HL-60 (cell line): ENCODE measurements at regions not wholly inside any gene's neighbourhood (a gene's known extent, or its start where the extent isn't known, plus 50 kb on each side); places are given as distances from the start of the nearest gene placed in this dataset.

Experiments
- DNase-seq, 2 experiments: peaks; one replicate each; pipeline ENCODE4 v3.0.0-alpha.2; 2010 to 2020; ENCODE audit warnings: low read depth in 1 of 2, low spot score in 1 of 2
- H3K27ac ChIP-seq: fragments of 250-450 bp; sonication (Bioruptor Pico); replicated peaks from 2 replicates; pipeline ENCODE4 v1.5.1; 2020; ENCODE audit warnings: mild to moderate bottlenecking, moderate library complexity
- H3K27me3 ChIP-seq: fragments of 250-450 bp; sonication (Bioruptor Pico); 2 replicates; pipeline ENCODE4 v1.5.1; 2021; ENCODE audit warnings: mild to moderate bottlenecking, moderate library complexity; ENCODE audit not compliant: insufficient read depth, poor library complexity, severe bottlenecking
- H3K4me3 ChIP-seq: replicated peaks from 2 replicates; pipeline ENCODE4 v1.5.1; 2011; ENCODE audit warnings: mild to moderate bottlenecking, control low read depth, low read length; ENCODE audit not compliant: insufficient read depth
- GABPA ChIP-seq: IDR thresholded peaks from 2 replicates; pipeline ENCODE4 v1.6.1; 2012; ENCODE audit warnings: low read depth
- POLR2AphosphoS5 ChIP-seq: IDR thresholded peaks from 2 replicates; pipeline ENCODE4 v1.6.1; 2012; ENCODE audit warnings: low read depth
- REST ChIP-seq: IDR thresholded peaks from 2 replicates; pipeline ENCODE4 v1.6.1; 2012; ENCODE audit warnings: low read depth; ENCODE audit not compliant: insufficient replicate concordance
- SPI1 ChIP-seq: IDR thresholded peaks from 2 replicates; pipeline ENCODE4 v1.6.1; 2012; ENCODE audit warnings: low read depth, mild to moderate bottlenecking, borderline replicate concordance
- TF ChIP-seq, protein P1 (sequence below): IDR thresholded peaks from one replicate; pipeline ENCODE4 v1.5.1; 2011; ENCODE audit warnings: low read length, control low read depth, inconsistent platforms; ENCODE audit not compliant: insufficient read depth

DNA sequence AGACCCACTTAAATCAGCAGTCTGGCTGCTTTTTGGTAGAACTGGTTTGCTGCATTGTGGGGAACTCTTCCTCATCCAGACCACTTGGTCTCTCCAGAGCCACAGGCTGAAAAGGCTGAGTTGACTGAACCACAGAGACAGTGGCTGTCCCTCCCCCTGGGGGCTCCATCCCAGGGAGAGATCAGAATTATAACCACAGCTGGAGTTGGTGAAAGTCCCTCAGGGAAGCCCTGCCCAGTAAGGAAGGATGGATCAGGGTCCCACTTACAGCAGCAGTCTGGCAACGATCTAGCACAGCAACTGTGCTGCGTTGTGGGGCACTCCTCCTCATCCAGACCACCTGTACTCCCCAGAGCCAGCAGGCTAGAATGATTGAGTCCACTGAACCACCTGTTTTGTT lies 212.7 kb downstream of the SOX3 start:
- Histone ChIP-seq H3K27ac (no peak overlapping the region), H3K27me3 (no peaks in the 10 kb centered on the region), H3K4me3 (no peak overlapping the region)
- TF ChIP-seq, protein P1, sequence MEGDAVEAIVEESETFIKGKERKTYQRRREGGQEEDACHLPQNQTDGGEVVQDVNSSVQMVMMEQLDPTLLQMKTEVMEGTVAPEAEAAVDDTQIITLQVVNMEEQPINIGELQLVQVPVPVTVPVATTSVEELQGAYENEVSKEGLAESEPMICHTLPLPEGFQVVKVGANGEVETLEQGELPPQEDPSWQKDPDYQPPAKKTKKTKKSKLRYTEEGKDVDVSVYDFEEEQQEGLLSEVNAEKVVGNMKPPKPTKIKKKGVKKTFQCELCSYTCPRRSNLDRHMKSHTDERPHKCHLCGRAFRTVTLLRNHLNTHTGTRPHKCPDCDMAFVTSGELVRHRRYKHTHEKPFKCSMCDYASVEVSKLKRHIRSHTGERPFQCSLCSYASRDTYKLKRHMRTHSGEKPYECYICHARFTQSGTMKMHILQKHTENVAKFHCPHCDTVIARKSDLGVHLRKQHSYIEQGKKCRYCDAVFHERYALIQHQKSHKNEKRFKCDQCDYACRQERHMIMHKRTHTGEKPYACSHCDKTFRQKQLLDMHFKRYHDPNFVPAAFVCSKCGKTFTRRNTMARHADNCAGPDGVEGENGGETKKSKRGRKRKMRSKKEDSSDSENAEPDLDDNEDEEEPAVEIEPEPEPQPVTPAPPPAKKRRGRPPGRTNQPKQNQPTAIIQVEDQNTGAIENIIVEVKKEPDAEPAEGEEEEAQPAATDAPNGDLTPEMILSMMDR, result no peak
- no peak for TF ChIP-seq SPI1
- TF ChIP-seq GABPA, result no peak
- TF ChIP-seq REST, result no peak
- no peak for DNase-seq

DNA sequence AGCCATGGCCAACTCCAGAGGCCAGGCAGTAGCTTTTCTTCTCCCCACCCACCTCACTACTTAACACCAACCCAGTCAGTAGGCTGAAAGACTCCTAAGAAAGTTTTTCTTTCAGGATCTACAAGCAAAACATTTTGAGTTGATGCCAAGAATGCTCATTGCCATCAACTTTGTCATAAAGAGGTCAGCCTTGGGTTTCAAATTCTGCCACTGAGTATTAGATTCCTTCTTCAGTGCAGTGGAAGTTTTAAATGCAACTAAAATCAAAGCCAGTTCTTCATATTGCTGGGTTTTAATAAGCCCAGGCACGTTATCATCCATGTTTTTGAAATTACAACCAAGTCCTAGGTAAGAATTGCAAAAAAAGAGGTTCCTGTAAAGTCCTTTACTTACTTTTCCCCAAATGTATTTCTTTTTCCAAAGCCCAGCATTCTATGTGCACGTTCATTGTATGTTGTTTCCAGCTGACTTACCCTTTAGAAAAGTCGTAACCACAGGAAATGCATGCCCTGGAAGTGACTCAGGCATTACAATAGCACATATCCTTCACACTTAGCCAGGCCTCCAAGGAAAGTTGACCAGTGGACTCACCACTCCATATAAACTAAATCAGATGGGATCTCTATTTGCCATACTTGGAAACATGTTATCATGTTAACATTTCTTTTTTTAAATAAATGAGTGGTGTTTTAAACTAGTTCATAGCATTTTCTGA lies 229.9 kb downstream of the SOX3 start:
- no peak overlapping the region for H3K27ac ChIP-seq
- no peaks in the 10 kb centered on the region for H3K27me3 ChIP-seq
- H3K4me3 ChIP-seq, result no peak overlapping the region
- no peak for TF ChIP-seq REST
- no peak for TF ChIP-seq SPI1
- TF ChIP-seq GABPA, result no peak
- TF ChIP-seq POLR2AphosphoS5, result no peak
- TF ChIP-seq, protein P1, result no peak
- no peak for DNase-seq

DNA sequence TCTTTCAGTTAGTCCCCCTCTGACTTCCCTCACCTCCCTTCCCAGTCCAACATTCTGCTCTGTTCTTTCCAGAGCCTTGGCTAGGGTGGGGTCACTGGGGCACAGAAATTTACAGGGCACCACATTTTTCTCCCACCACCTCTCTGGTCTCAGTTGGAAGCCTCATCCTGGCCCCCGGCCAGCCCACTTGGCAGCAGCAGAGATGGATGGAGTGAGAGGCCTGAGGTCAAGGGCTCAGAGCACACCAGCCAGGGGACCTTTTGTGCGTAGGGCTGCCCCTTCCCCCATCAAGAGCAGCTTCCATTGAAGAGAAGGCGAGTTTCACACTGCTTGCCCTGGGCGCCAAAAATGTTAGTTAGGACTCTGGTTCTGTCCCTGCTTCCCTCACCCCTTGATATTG lies 230.9 kb downstream of the SOX3 start:
- H3K27ac ChIP-seq, result no peak overlapping the region
- DNase-seq, result no peak
- H3K27me3 ChIP-seq, result no peaks in the 10 kb centered on the region
- no peak for TF ChIP-seq REST
- TF ChIP-seq GABPA, result no peak
- TF ChIP-seq, protein P1, result no peak
- TF ChIP-seq POLR2AphosphoS5, result no peak
- TF ChIP-seq SPI1, result no peak
- no peak overlapping the region for H3K4me3 ChIP-seq
